Neural progenitor cell (in vitro differentiated cells): ENCODE measurements at regions not wholly inside any gene's neighbourhood (a gene's known extent, or its start where the extent isn't known, plus 50 kb on each side); places are given as distances from the start of the nearest gene placed in this dataset.

Source experiments
- EZH2phosphoT487 ChIP-seq: fragments of 200-600 bp; sonication (generic); IDR thresholded peaks from 2 replicates; pipeline ENCODE4 v1.6.1; 2017; ENCODE audit warnings: antibody characterized with exemption
- TF ChIP-seq, protein P1 (sequence below): fragments of 200-600 bp; sonication (generic); IDR thresholded peaks from 2 replicates; pipeline ENCODE4 v1.5.1; 2017; ENCODE audit warnings: antibody characterized with exemption, mild to moderate bottlenecking

DNA sequence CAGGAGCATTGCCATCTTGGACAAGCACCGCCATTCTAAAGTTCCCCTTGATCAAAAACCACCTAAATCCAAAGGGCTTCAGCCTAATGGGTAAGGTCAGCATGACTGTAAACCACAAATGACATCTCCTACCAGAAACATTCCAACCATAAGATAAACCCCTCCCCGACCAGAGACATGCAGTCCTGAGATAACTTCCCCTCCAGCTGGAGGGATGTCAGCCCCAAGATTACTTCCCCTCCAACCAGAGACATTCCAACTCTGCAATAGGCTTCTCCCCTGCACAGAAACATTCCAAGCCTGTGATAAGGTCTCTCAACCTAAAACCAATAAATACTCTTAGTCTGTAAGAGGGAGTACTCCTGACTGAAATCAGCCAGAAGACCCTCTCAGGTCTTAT lies 62.7 kb upstream of the DNAJC19 start:
- TF ChIP-seq, protein P1, sequence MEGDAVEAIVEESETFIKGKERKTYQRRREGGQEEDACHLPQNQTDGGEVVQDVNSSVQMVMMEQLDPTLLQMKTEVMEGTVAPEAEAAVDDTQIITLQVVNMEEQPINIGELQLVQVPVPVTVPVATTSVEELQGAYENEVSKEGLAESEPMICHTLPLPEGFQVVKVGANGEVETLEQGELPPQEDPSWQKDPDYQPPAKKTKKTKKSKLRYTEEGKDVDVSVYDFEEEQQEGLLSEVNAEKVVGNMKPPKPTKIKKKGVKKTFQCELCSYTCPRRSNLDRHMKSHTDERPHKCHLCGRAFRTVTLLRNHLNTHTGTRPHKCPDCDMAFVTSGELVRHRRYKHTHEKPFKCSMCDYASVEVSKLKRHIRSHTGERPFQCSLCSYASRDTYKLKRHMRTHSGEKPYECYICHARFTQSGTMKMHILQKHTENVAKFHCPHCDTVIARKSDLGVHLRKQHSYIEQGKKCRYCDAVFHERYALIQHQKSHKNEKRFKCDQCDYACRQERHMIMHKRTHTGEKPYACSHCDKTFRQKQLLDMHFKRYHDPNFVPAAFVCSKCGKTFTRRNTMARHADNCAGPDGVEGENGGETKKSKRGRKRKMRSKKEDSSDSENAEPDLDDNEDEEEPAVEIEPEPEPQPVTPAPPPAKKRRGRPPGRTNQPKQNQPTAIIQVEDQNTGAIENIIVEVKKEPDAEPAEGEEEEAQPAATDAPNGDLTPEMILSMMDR: no peak
- no peak for TF ChIP-seq EZH2phosphoT487
